NOMO-1 (cell line): ENCODE measurements at regions not wholly inside any gene's neighbourhood (a gene's known extent, or its start where the extent isn't known, plus 50 kb on each side); places are given as distances from the start of the nearest gene placed in this dataset.
"Not testable (repeated sequence)": the region's sequence is repeated elsewhere in the genome, so short reads cannot be mapped to it uniquely, and the experiment has no call there.

ENCODE experiments used
- DNase-seq, 2 experiments: peaks; one replicate each; lab custom pipeline; 2025; ENCODE audit not compliant: unreplicated experiment in 2 of 2; lab: John Stamatoyannopoulos, UW

DNA sequence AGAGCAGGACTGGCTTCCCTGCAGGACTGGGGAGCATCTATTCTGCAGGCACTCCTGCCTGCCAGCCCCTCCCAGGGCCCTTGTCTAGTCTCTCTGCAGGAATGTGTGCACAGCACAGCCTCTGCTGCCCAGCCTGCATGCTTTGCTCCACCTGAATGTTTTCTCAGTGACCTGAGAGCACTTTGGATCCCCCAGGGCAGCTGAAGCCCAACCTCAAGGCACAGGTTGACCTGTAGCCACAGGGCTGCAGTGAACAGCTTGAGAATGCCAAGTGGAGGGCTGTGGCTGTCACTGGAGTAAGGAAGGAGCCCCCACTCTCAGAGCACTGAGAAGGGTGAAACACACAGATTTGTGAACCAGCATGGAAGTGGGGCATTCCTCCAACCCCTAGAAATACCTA lies 760.2 kb downstream of the STIM2 start:
- DNase-seq: no peak

DNA sequence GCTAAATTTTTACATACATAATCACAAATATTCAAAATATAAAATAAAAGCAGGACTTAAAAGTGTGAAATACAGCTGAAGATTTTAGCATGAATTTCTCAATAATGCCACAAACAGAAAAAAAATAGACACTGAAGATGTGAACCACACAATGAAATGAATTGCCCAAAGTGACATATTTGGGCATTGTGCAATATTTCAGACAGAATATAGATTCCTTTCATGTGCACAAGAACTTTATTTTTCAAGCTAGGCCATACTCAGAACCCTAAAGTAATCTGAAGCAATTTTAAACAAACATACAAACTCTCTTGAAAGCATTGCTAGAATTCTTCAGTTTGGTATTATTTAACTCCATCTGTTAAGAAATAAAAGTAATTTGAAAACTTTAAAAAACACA lies 764.1 kb downstream of the STIM2 start:
- no peak for DNase-seq

GRCh38 chr4:27628609-27629008 lies 768.0 kb downstream of the STIM2 start:
- no peak for DNase-seq

DNA sequence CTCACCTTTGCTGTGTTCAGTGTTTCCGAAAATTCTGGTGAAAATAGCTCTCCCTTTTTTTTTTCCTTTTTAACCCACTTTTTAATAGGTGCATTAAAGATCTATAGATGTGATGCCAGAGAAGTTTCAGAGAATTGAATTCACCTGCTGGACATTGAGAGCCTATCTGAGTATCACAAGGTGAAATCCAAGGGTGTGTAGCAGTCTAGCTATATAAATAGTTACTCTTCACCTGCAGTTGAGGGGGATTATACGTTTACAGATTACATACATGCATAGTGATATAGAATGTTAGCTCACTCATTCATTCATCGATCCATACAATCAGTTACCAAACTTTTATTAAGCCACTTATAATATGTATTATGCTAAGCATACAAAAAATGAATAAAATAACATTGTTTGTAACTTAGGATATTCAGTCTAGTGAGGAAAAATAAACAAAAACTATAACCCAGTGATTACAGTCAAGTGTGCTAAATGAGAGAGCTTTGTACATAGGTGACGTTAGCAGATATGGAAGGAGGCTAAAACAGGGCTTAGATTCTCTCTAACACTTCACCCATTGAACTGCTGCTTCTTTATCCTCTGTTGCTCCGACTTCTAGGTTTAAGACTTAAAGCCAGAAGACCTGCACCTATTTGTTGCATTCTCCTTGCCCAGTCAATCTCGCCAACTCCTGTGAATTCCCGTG lies 769.0 kb downstream of the STIM2 start:
- no peak for DNase-seq

GRCh38 chr4:27635936-27636913 lies 775.6 kb downstream of the STIM2 start:
- DNase-seq: no peak

- DNase-seq: no peak
Measured at GRCh38 chr4:27638163-27638915, 777.7 kb downstream of the STIM2 start.

DNA sequence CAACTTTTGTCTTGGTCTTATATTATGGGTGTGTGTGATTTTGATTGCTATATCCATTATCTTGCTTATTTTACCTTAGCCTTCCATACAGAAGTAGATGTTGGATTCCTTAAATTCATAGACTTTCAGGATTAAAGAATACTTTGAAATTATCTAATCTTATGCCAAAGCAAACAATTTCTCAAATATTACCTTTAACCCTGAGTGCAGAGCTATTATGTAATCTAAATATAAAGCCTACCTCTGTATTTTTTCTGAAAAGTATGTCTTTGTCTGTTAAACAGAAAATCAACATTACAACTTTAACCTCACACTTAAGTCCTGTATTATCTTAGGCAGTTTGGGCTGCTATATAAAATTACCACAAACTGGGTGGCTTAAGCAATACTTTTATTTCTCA lies 782.5 kb downstream of the STIM2 start:
- no peak for DNase-seq

- DNase-seq: no peak
Measured at GRCh38 chr4:27648416-27648815, 787.8 kb downstream of the STIM2 start.

DNA sequence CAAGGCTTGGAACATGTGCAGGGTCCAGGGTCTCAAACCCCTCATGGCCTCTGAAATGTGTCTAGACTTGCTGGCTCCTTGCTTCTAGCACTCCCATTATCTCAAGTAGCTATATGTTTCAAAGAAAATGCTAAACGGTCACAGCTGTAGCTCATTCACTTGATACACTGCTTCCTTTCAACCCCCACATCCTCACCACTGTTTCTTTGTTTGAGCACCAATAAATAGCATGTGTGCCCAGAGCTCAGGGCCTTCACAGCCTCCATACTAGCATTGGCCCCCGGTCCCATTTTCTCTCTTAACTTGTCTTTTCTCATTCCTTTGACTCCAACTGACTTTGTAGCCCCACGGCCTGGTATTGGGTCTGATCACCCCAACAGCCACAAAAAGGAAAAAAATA lies 801.8 kb downstream of the STIM2 start:
- no peak for DNase-seq

- no peak for DNase-seq
Measured at GRCh38 chr4:27666943-27667342, 806.3 kb downstream of the STIM2 start.

GRCh38 chr4:27668001-27668400 lies 807.4 kb downstream of the STIM2 start:
- DNase-seq: no peak

- DNase-seq: no peak
Measured at GRCh38 chr4:27678027-27678426, 817.4 kb downstream of the STIM2 start.

- DNase-seq: peak; percentile 4 to 18
Measured at GRCh38 chr4:27684610-27685011, 824.0 kb downstream of the STIM2 start.

DNA sequence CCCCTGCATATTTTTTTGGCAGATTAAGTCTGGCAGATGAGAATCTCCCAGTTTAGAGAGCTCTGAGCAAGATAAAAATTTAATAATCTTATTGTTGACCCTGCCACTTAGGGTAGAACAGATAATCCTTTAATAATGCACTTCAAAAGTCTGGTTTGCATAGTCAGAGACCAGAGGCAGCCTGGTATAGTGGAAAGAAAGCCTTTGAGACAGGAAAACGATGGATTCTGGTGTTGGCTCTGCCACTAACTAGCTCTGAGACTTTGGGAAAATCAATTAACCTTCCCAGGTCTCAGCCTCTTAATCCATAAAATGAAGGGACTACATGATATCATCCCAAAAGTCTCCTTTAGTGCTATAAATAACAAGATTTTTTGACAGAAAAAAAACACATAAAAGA lies 824.5 kb downstream of the STIM2 start:
- no peak for DNase-seq

GRCh38 chr4:27685947-27686346 lies 825.3 kb downstream of the STIM2 start:
- no peak for DNase-seq

GRCh38 chr4:27692158-27692557 lies 831.5 kb downstream of the STIM2 start:
- DNase-seq: peak; percentile 0 to 51

- DNase-seq: no peak
Measured at GRCh38 chr4:27692868-27693634, 832.4 kb downstream of the STIM2 start.

GRCh38 chr4:27696257-27696656 lies 835.6 kb downstream of the STIM2 start:
- DNase-seq: not testable (repeated sequence)

DNA sequence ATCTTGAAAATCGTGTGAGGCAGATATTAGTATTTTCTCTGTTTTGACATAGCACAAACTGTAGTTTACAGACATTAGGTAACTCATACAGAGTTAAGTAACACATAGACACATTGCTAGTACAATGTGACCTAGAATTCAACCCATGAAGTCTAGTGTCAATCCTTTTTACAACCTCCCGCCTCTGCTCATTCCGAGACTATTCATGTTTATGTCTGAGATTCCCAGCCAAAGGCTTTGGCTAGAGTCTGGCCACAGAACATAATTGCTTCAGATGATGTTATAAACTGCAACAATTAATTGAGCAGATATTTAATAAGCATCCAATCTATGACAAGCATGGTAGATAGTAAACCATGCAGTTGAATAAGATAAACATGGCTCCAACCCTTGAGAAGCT lies 841.0 kb downstream of the STIM2 start:
- DNase-seq: no peak

- DNase-seq: no peak
Measured at GRCh38 chr4:27702730-27703431, 842.2 kb downstream of the STIM2 start.
